NOMO-1 (cell line): ENCODE measurements at regions not wholly inside any gene's neighbourhood (a gene's known extent, or its start where the extent isn't known, plus 50 kb on each side); places are given as distances from the start of the nearest gene placed in this dataset.

Source experiments
- DNase-seq, 2 experiments: peaks; one replicate each; lab custom pipeline; 2025; ENCODE audit not compliant: unreplicated experiment in 2 of 2; lab: John Stamatoyannopoulos, UW

DNA sequence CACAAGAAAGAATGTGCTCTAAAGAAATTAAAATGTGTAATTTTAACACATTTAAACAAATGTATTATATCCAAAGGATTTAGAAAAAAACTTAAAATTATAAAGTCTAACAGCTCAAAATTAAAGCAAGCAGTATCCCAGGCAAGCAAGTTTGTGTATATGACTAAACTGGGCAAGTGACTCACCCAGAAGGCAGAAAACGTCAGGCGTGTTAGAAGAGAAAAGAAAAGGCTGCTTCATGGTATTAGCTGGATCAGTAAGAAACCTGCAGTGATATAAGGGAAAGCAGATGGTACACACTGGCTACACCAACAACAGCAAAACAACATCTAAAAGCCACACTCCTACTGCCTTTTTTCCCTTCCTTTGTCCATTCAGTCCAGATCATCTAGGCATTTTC is 250.6 kb upstream of the NDST3 start:
- no peak for DNase-seq

DNA sequence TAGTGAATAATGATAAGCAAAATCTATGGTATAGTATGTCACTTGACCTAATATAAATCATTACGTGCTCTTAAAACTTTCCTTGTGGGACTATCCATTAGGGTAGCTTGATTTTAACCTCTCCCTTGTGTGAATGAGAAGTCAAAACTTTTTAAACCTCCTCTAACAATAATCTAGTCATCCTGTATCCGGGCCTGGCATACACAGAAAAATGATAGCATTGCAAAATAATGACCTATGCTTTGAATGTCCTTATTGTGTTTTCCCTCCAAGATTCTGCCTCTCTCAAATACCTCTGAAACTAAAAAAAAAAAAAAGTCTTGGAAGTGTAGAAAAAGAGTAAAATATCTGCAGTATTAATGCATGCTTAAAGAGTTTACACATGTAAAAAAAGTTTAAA is 250.0 kb upstream of the NDST3 start:
- no peak for DNase-seq

DNA sequence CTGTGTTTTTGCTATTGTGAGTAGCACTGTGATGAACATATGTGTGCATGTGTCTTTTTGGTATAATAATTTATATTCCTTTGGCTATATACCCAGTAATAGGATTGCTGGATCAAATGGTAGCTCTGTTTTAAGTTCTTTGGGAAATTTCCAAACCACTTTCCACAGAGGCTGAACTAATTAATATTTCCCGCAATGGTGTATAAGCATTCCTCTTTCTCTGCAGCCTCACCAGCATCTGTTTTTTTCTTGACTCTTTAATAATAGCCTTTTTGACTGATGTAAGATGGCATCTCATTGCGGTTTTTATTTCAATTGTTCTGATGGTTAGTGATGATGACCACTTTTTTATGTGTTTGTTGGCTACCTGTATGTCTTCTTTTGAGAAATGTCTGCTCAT is 247.7 kb upstream of the NDST3 start:
- no peak for DNase-seq

DNA sequence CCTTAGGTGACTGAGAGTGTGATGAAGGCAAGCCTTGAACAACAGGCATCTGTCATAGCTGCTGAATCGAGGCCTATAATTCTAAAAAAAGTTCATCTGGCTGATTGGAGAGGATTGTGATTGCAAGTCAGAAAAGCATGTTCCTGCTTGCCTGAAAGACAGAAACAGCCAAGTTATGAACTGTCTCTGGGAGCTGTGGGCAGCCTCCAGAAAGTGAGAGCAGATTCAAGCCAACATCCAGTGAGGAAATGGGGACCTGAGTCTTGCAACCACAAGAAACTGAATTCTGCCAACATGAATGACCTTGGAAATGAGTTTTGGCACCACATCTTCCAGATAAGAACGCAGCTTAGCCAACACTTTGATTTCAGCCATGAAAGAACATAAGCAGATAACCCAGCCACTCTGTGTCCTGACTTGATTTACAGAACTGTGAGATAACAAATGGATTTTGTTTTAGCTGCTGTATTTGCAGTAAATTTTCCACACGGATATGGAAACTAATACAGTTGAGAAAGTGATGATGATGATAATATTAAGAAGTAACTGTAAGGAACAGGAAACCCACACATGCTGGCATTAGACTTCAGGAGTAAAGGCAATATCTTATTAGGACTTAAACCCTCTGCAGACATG is 240.3 kb upstream of the NDST3 start:
- DNase-seq, result no peak

DNA sequence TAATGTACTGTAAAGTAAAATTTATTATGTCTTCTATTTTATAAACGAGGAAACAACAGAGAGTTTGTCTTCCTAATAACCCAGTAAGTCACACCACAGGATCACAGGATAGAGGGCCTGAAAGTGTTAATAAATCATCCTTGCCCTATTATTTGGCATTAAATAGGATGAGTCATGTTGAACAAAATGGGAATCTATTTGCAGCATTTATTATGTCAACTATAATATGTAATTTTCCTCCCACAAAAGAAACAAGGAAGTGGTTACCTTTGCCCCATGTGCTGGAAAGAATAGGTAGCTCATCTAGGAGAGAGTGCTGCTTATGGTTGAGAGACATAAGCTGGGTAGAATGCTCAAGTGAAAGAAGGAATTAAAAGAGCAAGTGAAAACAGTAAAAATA is 237.6 kb upstream of the NDST3 start:
- DNase-seq, result peak in 1 of 2 experiments; percentile 21

DNA sequence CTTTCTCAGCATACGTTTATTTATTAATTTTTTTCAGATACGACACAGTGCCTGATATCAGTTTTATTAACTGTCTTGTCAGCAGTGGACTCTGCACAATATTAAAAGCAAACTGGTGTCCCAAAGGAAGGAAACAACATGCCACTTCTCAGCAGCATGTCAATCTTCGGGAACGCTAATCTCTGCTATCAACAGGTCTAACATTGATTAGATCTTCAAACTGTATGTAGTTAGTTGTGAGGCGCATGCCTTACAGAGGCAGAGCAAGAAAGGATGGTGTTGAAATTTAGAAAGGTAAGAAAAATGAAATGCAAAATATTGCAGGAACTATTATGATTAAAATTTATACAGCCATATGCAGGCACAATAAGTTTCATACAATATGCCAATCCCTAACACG is 233.7 kb upstream of the NDST3 start:
- DNase-seq, result no peak

DNA sequence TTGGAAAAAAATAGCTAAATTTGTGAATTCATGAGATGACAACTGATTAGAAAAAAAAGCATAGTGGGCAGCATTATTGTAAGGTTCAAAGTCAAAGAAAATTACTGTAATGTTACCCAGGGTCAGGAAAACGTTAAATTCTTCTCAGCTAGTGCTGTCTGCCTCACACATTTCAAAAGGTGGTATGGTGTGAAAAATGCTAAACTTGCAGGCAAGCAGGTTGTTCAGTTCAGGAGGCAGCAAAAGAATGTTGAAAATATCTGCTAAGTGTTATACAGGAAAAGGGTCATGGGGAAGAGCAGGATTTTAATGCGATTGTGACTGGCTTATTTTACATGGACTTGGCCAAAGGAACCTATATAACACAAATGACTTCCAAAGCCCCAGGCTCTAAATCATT is 232.5 kb upstream of the NDST3 start:
- DNase-seq, result no peak

DNA sequence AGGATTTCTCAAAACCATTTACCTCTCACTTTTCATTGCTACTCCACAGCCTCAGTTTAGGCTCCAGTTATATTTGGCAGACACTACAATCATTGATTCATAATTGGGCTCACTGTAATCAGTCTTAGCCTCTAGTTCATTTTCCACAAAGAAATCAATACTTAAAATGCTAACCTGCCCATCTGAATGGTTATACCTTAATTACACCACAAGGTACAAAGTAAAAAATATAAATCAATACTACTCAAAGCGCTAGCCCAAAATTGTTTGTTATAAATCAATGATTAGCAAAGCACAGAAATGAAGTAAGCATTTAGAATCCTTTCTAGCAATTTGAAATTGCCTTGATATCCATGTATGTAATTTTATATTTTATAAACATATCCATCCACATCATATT is 222.6 kb upstream of the NDST3 start:
- DNase-seq, result no peak

DNA sequence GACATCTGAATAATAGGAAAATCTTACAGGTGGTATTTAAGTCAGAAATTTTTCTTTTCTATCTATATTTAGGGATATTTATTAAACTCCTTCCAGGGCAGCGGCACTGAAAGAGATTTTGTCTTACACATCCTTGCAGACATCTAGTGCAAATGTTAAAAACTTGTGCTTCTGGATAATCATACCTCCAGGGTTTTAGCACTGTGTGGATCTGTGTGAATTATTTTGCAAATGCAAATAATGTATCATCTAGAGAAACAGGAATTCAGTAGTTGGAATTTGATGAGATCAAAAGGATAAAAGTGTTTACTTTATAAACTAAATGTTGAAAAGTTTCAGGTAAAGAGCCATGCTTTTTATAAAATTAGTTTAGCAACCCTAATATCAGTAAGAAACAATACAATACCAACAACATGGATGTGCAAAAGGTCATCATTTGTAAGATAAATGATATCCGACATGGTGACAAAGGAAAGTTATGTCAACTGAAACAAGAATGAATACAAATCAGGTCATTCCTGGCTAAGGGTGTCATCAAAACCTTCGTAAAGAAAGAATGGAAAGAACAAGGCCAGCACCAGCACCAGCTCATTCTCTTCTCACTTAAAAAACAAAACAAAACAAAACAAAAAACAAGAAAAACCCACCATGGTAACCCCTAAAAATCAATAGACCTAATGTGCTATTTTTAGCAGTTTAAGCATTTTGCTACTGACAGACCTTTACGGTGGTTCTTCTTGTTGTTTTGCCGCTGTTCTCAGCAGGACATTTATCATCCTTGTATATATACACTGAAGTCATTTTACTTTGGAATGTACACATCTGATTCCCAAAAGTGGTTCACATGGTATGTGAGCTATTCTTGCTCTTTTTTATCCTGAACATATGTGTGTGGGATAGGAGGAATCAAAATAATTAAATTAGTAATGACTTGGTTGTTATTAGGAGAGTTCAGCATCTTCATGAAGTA is 219.7 kb upstream of the NDST3 start:
- no peak for DNase-seq

DNA sequence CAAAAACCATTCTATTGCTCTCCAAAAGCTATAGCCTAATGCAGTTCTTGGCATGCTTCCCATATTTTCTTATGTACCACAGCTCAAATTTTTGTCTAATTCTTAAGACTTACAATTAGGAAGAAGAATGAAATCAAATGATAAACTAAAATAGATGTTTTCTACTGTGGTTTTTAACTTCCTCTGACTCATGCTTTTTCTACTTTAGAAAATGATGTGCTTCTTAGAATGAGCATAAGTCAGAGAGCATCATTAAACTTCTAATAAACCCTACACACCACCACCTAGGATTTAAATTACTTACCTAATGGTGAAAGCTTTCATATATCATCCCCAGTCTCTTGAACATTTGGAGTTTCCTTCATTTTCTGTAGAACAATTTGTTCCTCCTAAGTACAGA is 217.0 kb upstream of the NDST3 start:
- DNase-seq, result peak in 1 of 2 experiments; percentile 27

DNA sequence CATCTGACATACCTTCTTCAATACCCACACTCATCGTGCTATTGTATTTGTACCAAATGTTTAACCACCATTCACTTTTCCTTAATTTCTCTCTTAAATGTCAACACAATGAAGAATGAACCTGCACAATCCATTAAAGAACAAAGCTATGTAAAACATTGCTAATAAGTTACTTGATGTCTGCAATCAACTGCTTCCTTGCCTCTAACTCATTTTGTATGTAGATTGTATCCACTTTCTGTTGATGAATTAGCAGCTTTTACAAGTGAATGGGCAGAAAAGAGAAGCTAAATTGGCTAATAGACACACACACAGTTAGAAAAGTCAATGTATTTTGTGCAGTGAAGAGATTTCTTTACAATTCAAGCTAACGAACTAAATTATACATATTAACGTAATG is 212.5 kb upstream of the NDST3 start:
- DNase-seq, result no peak

DNA sequence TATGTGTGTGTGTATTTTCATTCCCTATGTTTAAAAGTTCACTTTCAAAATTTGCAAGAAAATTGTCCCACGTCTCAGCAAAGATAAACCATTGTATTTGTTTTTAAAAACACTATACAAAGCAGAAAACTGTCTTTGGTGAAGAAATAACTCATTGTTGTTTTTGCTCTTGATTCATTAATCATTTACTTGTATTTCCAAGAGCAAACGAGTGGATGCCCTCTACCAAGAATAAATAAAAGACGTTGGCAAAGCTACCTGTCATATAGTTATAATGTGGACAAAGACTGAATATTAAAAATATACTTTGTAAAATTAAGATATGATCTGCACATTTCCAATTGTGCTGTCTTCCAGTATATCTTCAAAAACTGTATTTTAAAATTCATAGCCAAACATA is 210.9 kb upstream of the NDST3 start:
- DNase-seq, result no peak

DNA sequence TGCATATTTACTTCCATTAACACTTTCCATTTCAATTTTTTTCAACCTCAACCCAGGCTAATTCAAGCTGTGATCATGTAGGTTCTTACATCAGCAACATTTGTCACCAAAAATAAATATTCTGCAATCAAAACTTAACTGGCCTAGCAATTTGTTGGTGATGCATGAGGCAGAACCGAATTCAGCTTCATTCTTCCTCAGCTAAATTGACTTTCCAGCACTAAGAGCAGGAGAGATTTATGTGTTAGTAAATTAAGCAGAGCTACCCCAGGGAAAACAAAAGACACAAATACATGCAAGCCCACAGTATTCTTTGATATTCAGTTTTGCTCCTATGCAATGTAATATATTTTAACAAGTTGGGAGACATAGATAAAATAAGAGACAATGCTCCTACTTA is 208.7 kb upstream of the NDST3 start:
- no peak for DNase-seq

DNA sequence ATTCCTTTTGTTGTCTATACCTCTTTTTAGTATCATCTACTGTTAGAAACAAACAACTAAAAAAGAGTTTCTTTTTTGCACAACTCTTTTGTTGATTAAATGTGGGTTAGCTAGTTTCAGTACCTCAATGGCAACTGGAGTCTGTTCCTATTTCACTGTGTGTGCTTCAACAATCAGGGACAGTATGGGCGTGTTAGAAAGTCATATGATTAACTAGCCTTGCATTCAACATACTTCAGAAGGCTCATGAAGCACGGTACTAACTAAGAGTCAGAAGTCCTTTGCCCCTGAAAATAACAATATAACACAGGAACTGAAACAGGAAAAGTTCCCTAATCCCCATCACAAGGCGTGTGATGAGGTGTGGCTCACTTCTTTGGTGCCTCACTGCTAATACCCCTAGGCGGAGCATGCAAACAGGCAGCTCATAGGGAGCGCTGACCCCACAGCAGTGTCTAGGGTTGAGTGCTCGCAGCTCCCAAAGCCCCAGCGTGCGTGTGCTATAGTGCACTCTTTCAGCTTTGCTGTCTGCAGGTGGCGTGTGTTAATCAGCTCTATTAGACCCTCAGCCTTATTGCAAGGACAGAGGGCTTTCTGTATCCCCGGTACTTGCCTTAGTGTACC is 203.1 kb upstream of the NDST3 start:
- peak in 1 of 2 experiments; percentile 4 for DNase-seq

DNA sequence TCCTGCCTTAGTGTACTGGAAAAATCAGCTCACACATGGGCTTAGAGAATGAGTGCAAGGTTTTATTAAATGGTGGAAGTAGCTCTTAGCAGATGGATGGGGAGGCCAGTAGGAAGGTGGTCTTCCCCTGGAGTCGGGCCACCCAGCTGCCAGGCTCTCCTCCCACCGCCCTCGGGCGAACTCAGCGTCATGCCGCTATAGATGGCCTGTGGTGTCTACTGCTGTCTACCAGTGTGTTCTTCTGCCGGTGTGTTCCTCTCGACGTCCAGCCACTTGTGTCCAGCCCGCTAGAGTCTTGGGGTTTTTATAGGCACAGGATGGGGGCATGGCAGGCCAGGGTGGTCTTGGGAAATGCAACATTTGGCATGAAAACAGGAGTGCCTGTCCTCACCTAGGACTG is 198.7 kb upstream of the NDST3 start:
- no peak for DNase-seq

DNA sequence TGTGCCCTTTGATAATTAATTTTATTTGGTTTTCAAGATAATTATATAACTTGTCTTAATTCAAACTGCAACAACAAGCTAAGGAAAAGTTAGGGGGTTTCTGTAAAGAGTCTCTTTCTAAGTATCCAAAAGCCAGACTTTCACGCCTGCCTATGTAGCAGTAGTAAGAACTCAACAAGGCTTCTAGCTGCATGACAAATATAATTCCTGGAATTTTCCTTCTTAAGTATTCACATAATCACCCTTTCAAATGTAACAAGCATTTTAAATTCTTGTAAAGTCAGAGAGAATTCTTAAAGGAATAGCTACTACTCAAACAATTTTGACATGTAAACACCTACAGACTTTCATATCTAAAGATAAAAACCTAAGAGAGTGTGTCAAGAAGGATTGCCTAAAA is 189.7 kb upstream of the NDST3 start:
- DNase-seq, result no peak

DNA sequence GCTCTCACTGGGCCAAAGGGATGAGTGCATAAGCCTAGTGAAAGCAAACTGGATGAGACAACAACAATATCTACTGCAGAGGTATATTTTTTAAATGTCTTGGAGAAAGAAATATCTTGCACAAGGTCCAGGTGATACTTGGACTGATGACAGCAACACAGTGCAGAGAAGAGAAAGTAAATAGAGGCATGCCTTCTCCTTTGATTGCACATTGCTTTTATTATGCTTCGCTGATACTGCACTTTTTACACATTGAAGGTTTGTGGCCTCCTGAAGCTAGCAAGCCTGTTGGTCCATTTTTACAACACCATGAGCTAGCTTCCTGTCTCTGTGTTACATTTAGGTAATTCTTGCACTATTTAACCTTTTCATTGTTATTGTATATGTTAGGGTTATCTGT is 189.0 kb upstream of the NDST3 start:
- DNase-seq, result no peak

DNA sequence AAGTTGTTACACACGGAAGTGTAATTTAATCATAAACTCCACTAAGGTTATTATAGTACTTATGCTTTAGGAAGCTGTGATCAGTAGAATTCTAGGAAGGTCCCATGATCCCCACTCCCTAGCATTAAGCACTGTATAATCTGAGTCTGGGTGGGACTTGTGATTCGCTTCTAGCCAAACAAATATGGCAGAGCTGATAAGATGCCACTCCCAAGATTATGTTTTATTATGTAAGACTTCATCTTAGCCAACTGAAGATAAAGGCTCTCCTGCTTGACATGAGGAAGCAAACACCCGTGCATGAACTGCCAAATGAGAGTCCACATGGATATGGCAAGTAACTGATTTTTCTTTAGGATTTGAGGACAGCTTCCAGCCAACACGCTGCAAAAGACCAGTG is 186.4 kb upstream of the NDST3 start:
- no peak for DNase-seq

DNA sequence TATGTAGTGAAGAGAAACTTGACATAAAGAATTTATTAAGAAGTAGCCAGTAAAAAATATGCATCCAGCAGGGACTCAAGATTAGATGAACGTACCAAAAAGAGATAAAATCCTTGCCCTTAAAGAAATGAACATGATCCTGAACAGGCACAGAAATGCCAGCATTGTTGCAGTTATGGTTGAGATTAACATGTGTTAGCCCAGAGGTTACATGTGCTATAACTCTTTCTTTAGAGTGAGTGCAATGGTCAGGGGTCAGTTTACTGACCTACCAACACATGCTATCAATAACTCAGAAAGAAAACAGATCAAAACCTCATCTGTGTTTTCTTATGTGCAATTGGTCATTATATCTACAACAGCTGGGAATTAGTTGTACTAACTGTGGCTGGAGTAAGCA is 166.1 kb upstream of the NDST3 start:
- no peak for DNase-seq

DNA sequence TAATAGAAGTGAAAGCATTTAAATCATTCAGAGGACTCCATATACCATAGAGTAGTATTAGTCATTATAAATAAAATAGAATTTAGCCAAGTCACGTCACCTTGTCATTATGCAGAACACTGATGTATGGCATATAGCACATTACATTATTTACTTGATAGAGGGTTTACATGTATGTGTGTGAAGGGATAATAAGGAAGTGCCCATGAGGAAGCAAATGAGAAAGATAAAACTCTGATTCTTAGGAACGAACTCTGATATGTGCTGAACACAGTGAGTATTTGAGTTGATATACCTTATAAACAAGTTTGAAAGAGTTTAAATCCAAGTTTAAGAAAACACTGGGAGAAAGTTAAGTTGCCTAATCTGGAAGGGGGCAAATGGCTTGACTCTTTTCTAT is 160.5 kb upstream of the NDST3 start:
- no peak for DNase-seq

DNA sequence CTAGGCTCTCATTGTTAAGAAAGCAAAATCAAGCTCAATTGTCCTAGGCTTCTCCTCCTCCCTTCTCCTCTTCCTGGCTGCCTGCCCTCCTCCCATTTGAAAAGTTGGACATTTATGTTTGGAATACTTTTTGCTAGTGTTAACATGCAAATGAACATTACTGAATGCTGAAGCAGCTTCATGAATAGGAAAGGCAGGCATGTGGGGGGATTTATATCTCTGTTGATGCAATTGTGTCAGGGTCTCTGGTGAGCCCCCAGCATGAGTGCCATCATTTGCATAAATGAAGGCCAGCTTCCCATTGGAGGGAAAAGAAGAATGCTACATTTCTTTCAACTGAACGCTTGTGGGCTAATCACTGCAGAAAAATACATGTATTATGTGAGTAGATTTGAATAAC is 160.1 kb upstream of the NDST3 start:
- DNase-seq, result no peak

DNA sequence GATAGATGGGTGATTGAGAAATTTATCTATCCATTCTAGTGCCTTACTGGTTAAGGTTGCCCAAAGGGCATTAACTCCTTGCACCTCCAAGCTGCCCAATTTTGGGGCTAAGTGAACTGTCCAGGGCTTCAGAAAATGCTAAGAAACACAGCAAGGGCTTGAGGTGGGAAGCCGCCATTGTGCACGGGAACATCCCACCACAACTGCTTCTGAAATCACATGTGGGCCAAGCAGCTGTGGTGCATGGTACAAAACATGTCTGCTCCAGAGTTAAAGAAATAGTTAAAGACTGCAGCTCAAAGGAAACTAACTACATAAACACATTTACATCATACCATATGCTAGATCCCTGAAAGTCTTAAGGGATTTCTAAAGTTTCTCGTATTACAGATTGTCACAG is 144.3 kb upstream of the NDST3 start:
- DNase-seq, result no peak
